Effector memory CD4-positive, alpha-beta T cell (primary cell): ENCODE measurements at regions not wholly inside any gene's neighbourhood (a gene's known extent, or its start where the extent isn't known, plus 50 kb on each side); places are given as distances from the start of the nearest gene placed in this dataset.

Experiments used
- DNase-seq, 3 donors: peaks; one replicate each; pipeline ENCODE4 v3.0.0-alpha.2; 2020
- H3K27ac ChIP-seq: 2 replicates; pipeline ENCODE4 v1.7.0; 2013; ENCODE audit warnings: mild to moderate bottlenecking, low read length, moderate library complexity; ENCODE audit not compliant: insufficient read depth, poor library complexity, severe bottlenecking
- H3K27me3 ChIP-seq: replicated peaks from 2 replicates; pipeline ENCODE4 v1.7.0; 2013; ENCODE audit warnings: mild to moderate bottlenecking, low read length; ENCODE audit not compliant: insufficient read depth, control insufficient read depth, poor library complexity, severe bottlenecking
- H3K36me3 ChIP-seq: 2 replicates; pipeline ENCODE4 v1.7.0; 2013; ENCODE audit warnings: mild to moderate bottlenecking, low read length, moderate library complexity; ENCODE audit not compliant: control insufficient read depth, insufficient read depth
- H3K4me1 ChIP-seq: 2 replicates; pipeline ENCODE4 v1.7.0; 2013; ENCODE audit warnings: low read length, mild to moderate bottlenecking; ENCODE audit not compliant: control insufficient read depth, insufficient read depth, poor library complexity, severe bottlenecking
- H3K4me3 ChIP-seq: 2 replicates; pipeline ENCODE4 v1.7.0; 2013; ENCODE audit warnings: low read length, low read depth, mild to moderate bottlenecking; ENCODE audit not compliant: insufficient read depth, poor library complexity, severe bottlenecking
- H3K9me3 ChIP-seq: 2 replicates; pipeline ENCODE4 v1.7.0; 2013; ENCODE audit warnings: mild to moderate bottlenecking, low read length, moderate library complexity; ENCODE audit not compliant: control insufficient read depth

- no peak for DNase-seq
- Histone ChIP-seq H3K36me3 (no peaks in the 10 kb centered on the region), H3K27me3 (peaks cover 4% of the 10 kb centered on the region), H3K27ac (no peak overlapping the region), H3K4me1 (no peaks in the 10 kb centered on the region), H3K4me3 (no peak overlapping the region), H3K9me3 (no peaks in the 10 kb centered on the region)
These were observed 369.5 kb upstream of the SMIM31 start for GRCh38 chr4:164384416-164384815.

- no peaks in the 10 kb centered on the region for H3K4me1 ChIP-seq
- no peaks in the 10 kb centered on the region for H3K36me3 ChIP-seq
- no peak overlapping the region for H3K4me3 ChIP-seq
- H3K27ac ChIP-seq, result no peak overlapping the region
- H3K27me3 ChIP-seq, result no peaks in the 10 kb centered on the region
- DNase-seq, result no peak
- H3K9me3 ChIP-seq, result no peaks in the 10 kb centered on the region
These were observed 357.5 kb upstream of the SMIM31 start for GRCh38 chr4:164396439-164396838.

GRCh38 chr4:164402554-164402953 lies 351.4 kb upstream of the SMIM31 start:
- H3K9me3 ChIP-seq, result no peaks in the 10 kb centered on the region
- DNase-seq, result no peak
- H3K27ac ChIP-seq, result no peak overlapping the region
- no peaks in the 10 kb centered on the region for H3K27me3 ChIP-seq
- H3K36me3 ChIP-seq, result no peaks in the 10 kb centered on the region
- H3K4me1 ChIP-seq, result no peaks in the 10 kb centered on the region
- H3K4me3 ChIP-seq, result no peak overlapping the region

GRCh38 chr4:164405774-164406173 lies 348.2 kb upstream of the SMIM31 start:
- no peaks in the 10 kb centered on the region for H3K9me3 ChIP-seq
- no peak overlapping the region for H3K4me3 ChIP-seq
- DNase-seq, result no peak
- H3K27ac ChIP-seq, result no peak overlapping the region
- H3K27me3 ChIP-seq, result no peaks in the 10 kb centered on the region
- no peaks in the 10 kb centered on the region for H3K4me1 ChIP-seq
- no peaks in the 10 kb centered on the region for H3K36me3 ChIP-seq

- Histone ChIP-seq H3K36me3 (no peaks in the 10 kb centered on the region), H3K9me3 (no peaks in the 10 kb centered on the region), H3K4me1 (no peaks in the 10 kb centered on the region), H3K4me3 (no peak overlapping the region), H3K27me3 (no peaks in the 10 kb centered on the region), H3K27ac (no peak overlapping the region)
- DNase-seq, result no peak
These were observed 345.1 kb upstream of the SMIM31 start for GRCh38 chr4:164408831-164409230.

- no peak for DNase-seq
These were observed 343.5 kb upstream of the SMIM31 start for GRCh38 chr4:164410401-164410800.

GRCh38 chr4:164412246-164412645 lies 341.7 kb upstream of the SMIM31 start:
- Histone ChIP-seq H3K27me3 (no peaks in the 10 kb centered on the region), H3K27ac (no peak overlapping the region), H3K4me1 (no peaks in the 10 kb centered on the region), H3K36me3 (no peaks in the 10 kb centered on the region), H3K4me3 (no peak overlapping the region), H3K9me3 (no peaks in the 10 kb centered on the region)
- no peak for DNase-seq

More at GRCh38 chr4:164410401-164410800, 343.5 kb upstream of the SMIM31 start:
- Histone ChIP-seq H3K27ac (no peak overlapping the region), H3K4me3 (no peak overlapping the region), H3K9me3 (no peaks in the 10 kb centered on the region), H3K27me3 (no peaks in the 10 kb centered on the region), H3K36me3 (no peaks in the 10 kb centered on the region), H3K4me1 (no peaks in the 10 kb centered on the region)

GRCh38 chr4:164413743-164414142 lies 340.2 kb upstream of the SMIM31 start:
- Histone ChIP-seq H3K4me3 (no peak overlapping the region), H3K9me3 (no peaks in the 10 kb centered on the region), H3K36me3 (no peaks in the 10 kb centered on the region), H3K27ac (no peak overlapping the region), H3K4me1 (no peaks in the 10 kb centered on the region), H3K27me3 (no peaks in the 10 kb centered on the region)
- no peak for DNase-seq

GRCh38 chr4:164423819-164424218 lies 330.1 kb upstream of the SMIM31 start:
- no peak overlapping the region for H3K27ac ChIP-seq

GRCh38 chr4:164424846-164425245 lies 329.1 kb upstream of the SMIM31 start:
- Histone ChIP-seq H3K27ac (no peak overlapping the region), H3K36me3 (no peaks in the 10 kb centered on the region), H3K4me3 (no peak overlapping the region), H3K9me3 (no peaks in the 10 kb centered on the region), H3K27me3 (no peaks in the 10 kb centered on the region), H3K4me1 (no peaks in the 10 kb centered on the region)
- DNase-seq, result no peak

More at GRCh38 chr4:164423819-164424218, 330.1 kb upstream of the SMIM31 start:
- no peaks in the 10 kb centered on the region for H3K27me3 ChIP-seq
- H3K4me3 ChIP-seq, result no peak overlapping the region
- no peak for DNase-seq
- H3K9me3 ChIP-seq, result no peaks in the 10 kb centered on the region
- no peaks in the 10 kb centered on the region for H3K36me3 ChIP-seq
- no peaks in the 10 kb centered on the region for H3K4me1 ChIP-seq

- Histone ChIP-seq H3K36me3 (no peaks in the 10 kb centered on the region), H3K9me3 (no peaks in the 10 kb centered on the region), H3K27ac (no peak overlapping the region), H3K4me1 (no peaks in the 10 kb centered on the region), H3K27me3 (no peaks in the 10 kb centered on the region), H3K4me3 (no peak overlapping the region)
- no peak for DNase-seq
These were observed 325.4 kb upstream of the SMIM31 start for GRCh38 chr4:164428561-164428960.
